ENCODE measurements at regions not wholly inside any gene's neighbourhood (a gene's known extent, or its start where the extent isn't known, plus 50 kb on each side); places are given as distances from the start of the nearest gene placed in this dataset.

DNA sequence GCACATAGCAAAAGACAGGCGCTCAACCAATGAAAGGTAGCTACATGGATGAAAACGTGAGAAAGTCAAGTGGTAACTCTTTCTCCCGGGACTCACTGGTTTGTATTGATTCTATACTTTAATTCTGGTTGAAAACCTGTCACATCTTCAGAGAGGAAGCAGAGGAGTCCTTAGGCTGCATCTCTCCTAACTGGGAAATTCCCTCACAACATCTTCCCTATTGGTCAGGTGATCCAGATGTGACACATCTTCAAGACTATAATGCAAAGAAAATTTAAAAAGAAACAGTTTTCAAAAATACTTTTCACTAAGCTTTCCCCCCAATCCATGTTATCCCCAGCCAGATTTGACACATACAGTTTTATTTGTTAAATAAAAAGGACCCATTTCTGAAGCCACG, 62.7 kb upstream of the RCN1 start:
- TF ChIP-seq CTCF (IDR thresholded peaks at IDR 0.05) (no peak), POLR2A (IDR thresholded peaks at IDR 0.05) (no peak)
